ENCODE measurements at regions not wholly inside any gene's neighbourhood (a gene's known extent, or its start where the extent isn't known, plus 50 kb on each side); places are given as distances from the start of the nearest gene placed in this dataset.

- H2AK5ac ChIP-seq (ENCODE audit: low read depth, low read length): no peak overlapping the region
- no peak overlapping the region for H3K18ac ChIP-seq (ENCODE audit: extremely low read depth, low read length)
- H4K20me1 ChIP-seq (replicated peaks in 1 of 2; ENCODE audit: control insufficient read depth in 1 of 2, insufficient read depth in 2 of 2, low read length in 2 of 2): no peaks in the 10 kb centered on the region
- no peaks in the 10 kb centered on the region for H3K4me1 ChIP-seq (replicated peaks in 1 of 4; ENCODE audit: control insufficient read depth in 3 of 4, insufficient read depth in 4 of 4, low read length in 3 of 4)
- TF ChIP-seq ASH2L (IDR thresholded peaks at IDR 0.05; ENCODE audit: low read length): no peak
- TF ChIP-seq CBX5 (IDR thresholded peaks at IDR 0.05; ENCODE audit: low read depth, low read length): no peak
- no peak for TF ChIP-seq ZNF274 (IDR thresholded peaks at IDR 0.05; ENCODE audit: borderline replicate concordance, extremely low read depth, low read length)
- H3K4me3 ChIP-seq (ENCODE audit: extremely low read depth in 1 of 4, insufficient read depth in 2 of 4, low read depth in 3 of 4, low read length in 4 of 4): no peak overlapping the region
- H2AFZ ChIP-seq (ENCODE audit: low read length): no peak overlapping the region
- H2BK12ac ChIP-seq (ENCODE audit: low read depth, low read length): no peak overlapping the region
- no peak overlapping the region for H4K5ac ChIP-seq (ENCODE audit: insufficient read length, low read depth, low read length)
- H4K91ac ChIP-seq (replicated peaks; ENCODE audit: insufficient read length, low read length): no peak overlapping the region
- no peak overlapping the region for H3K56ac ChIP-seq (replicated peaks; ENCODE audit: insufficient read length, low read depth, low read length)
- no peaks in the 10 kb centered on the region for H3K79me2 ChIP-seq (ENCODE audit: control insufficient read depth in 1 of 2, insufficient read depth in 2 of 2, low read length in 2 of 2)
- H3K4ac ChIP-seq (replicated peaks; ENCODE audit: insufficient read length, low read depth, low read length): no peak overlapping the region
- H2BK15ac ChIP-seq (ENCODE audit: low read length): no peak overlapping the region
- no peak overlapping the region for H3K27ac ChIP-seq (ENCODE audit: low read depth, low read length)
- ChIA-PET CTCF (ENCODE audit: partially characterized antibody) (interaction anchor here (0.7 to 1.2 kb wide), 3 partner anchors 19 to 263 kb away, joined by 3 to 4 read pairs (median 3); no protein-coding TSS in a partner anchor), POLR2A (ENCODE audit: partially characterized antibody) (interaction anchor here (0.6 kb wide), 1 partner anchor 11 kb away, joined by 3 read pairs; no protein-coding TSS in a partner anchor)
- no peak overlapping the region for H3K23ac ChIP-seq (ENCODE audit: insufficient read length)
- no peak overlapping the region for H4K8ac ChIP-seq (ENCODE audit: extremely low read depth, insufficient read depth, low read length)
- no peak overlapping the region for H3K4me2 ChIP-seq (ENCODE audit: insufficient read depth in 1 of 2, low read depth in 2 of 2, low read length in 2 of 2)
- H3K27me3 ChIP-seq (replicated peaks in 1 of 4; ENCODE audit: control insufficient read depth in 3 of 4, extremely low read depth in 1 of 4, insufficient read depth in 3 of 4, low read length in 3 of 4): no peaks in the 10 kb centered on the region
- no peak for FAIRE-seq
- H2BK120ac ChIP-seq (replicated peaks; ENCODE audit: low read depth, low read length): no peak overlapping the region
- H2BK5ac ChIP-seq (ENCODE audit: low read depth, low read length): no peak overlapping the region
- H3K36me3 ChIP-seq (ENCODE audit: control insufficient read depth in 2 of 4, insufficient read depth in 4 of 4, low read length in 3 of 4): no peaks in the 10 kb centered on the region
- 86% methylated on average over 2 of the region's 2 CpGs; no CpG with 5 or more reads in 1 of the 2 experiments for WGBS, 2 experiments (ENCODE audit: extremely low coverage in 1 of 2, insufficient coverage in 1 of 2, insufficient read length in 1 of 2, insufficient replicate concordance in 2 of 2, low coverage in 1 of 2, low lambda C conversion rate in 2 of 2, missing lambda C conversion rate in 1 of 2)
- H3K9me3 ChIP-seq (ENCODE audit: insufficient read depth in 2 of 2, low read depth in 1 of 2, low read length in 1 of 2): no peaks in the 10 kb centered on the region
- DNase-seq (ENCODE audit: low read depth in 1 of 2, low spot score in 2 of 2): no peak
- H3K79me1 ChIP-seq (ENCODE audit: low read depth, low read length): no peaks in the 10 kb centered on the region
- H3K9ac ChIP-seq (replicated peaks in 1 of 4; ENCODE audit: extremely low read depth in 1 of 4, low read depth in 3 of 4, low read length in 3 of 4): no peak overlapping the region
- no peaks in the 10 kb centered on the region for H3K23me2 ChIP-seq (ENCODE audit: low read depth, low read length)
- H2BK20ac ChIP-seq (ENCODE audit: low read length): no peak overlapping the region
- H3K14ac ChIP-seq (ENCODE audit: insufficient read length): no peak overlapping the region
These were observed 158.8 kb upstream of the TAC1 start for GRCh38 chr7:97573065-97573464.
